Ramos (cell line): ENCODE measurements at regions not wholly inside any gene's neighbourhood (a gene's known extent, or its start where the extent isn't known, plus 50 kb on each side); places are given as distances from the start of the nearest gene placed in this dataset.

Experiments used
- in situ Hi-C: fragments of 300-500 bp; cut with MboI; formaldehyde crosslinking; loops from one replicate; pipeline ENCODE4 v1.14.3; 2022; ENCODE audit warnings: low sequenced_read_pairs; ENCODE audit not compliant: unreplicated experiment

- in situ Hi-C loops, result no loop called here
These were observed 597.1 kb upstream of the ACVR2A start for GRCh38 chr2:147247749-147248148.

- in situ Hi-C loops, result no loop called here
These were observed 602.4 kb upstream of the ACVR2A start for GRCh38 chr2:147242445-147242844.

GRCh38 chr2:147236601-147237000 is 608.2 kb upstream of the ACVR2A start:
- in situ Hi-C loops, result no loop called here

GRCh38 chr2:147232225-147232669 is 612.6 kb upstream of the ACVR2A start:
- in situ Hi-C loops, result no loop called here

- in situ Hi-C loops, result no loop called here
These were observed 613.2 kb upstream of the ACVR2A start for GRCh38 chr2:147231607-147232006.

- in situ Hi-C loops, result no loop called here
These were observed 613.7 kb upstream of the ACVR2A start for GRCh38 chr2:147231081-147231480.

GRCh38 chr2:147227313-147227712 is 617.5 kb upstream of the ACVR2A start:
- in situ Hi-C loops, result no loop called here

GRCh38 chr2:147224070-147224469 is 620.8 kb upstream of the ACVR2A start:
- in situ Hi-C loops, result no loop called here

- in situ Hi-C loops, result no loop called here
These were observed 621.2 kb upstream of the ACVR2A start for GRCh38 chr2:147223553-147224060.

- in situ Hi-C loops, result no loop called here
These were observed 621.7 kb upstream of the ACVR2A start for GRCh38 chr2:147223119-147223518.

GRCh38 chr2:147222506-147222905 is 622.3 kb upstream of the ACVR2A start:
- in situ Hi-C loops, result no loop called here

GRCh38 chr2:147214914-147215313 is 629.9 kb upstream of the ACVR2A start:
- in situ Hi-C loops, result no loop called here

- in situ Hi-C loops, result no loop called here
These were observed 633.3 kb upstream of the ACVR2A start for GRCh38 chr2:147211484-147211883.

GRCh38 chr2:147204102-147204501 is 640.7 kb upstream of the ACVR2A start:
- in situ Hi-C loops, result no loop called here

GRCh38 chr2:147198651-147199171 is 646.1 kb upstream of the ACVR2A start:
- in situ Hi-C loops, result no loop called here

GRCh38 chr2:147197754-147198483 is 646.9 kb upstream of the ACVR2A start:
- in situ Hi-C loops, result no loop called here

- in situ Hi-C loops, result no loop called here
These were observed 662.6 kb upstream of the ACVR2A start for GRCh38 chr2:147182260-147182659.

- in situ Hi-C loops, result no loop called here
These were observed 663.3 kb upstream of the ACVR2A start for GRCh38 chr2:147181351-147182029.

GRCh38 chr2:147177071-147177857 is 667.6 kb upstream of the ACVR2A start:
- in situ Hi-C loops, result no loop called here

- in situ Hi-C loops, result no loop called here
These were observed 670.0 kb upstream of the ACVR2A start for GRCh38 chr2:147174824-147175254.

GRCh38 chr2:147173798-147174197 is 671.0 kb upstream of the ACVR2A start:
- in situ Hi-C loops, result no loop called here
